Adipocyte (in vitro differentiated cells): ENCODE measurements at regions not wholly inside any gene's neighbourhood (a gene's known extent, or its start where the extent isn't known, plus 50 kb on each side); places are given as distances from the start of the nearest gene placed in this dataset.

Source experiments
- DNase-seq: peaks from one replicate; pipeline ENCODE4 v3.0.0-alpha.2; 2015; ENCODE audit warnings: low read depth
- H3K27me3 ChIP-seq: replicated peaks from 2 replicates; pipeline ENCODE4 v1.7.0; 2013; ENCODE audit warnings: mild to moderate bottlenecking, low read length, moderate library complexity; ENCODE audit not compliant: control insufficient read depth, insufficient read depth
- H3K36me3 ChIP-seq: 2 replicates; pipeline ENCODE4 v1.7.0; 2013; ENCODE audit warnings: low read length, mild to moderate bottlenecking, moderate library complexity; ENCODE audit not compliant: control insufficient read depth, insufficient read depth, severe bottlenecking
- H3K4me1 ChIP-seq: 2 replicates; pipeline ENCODE4 v1.7.0; 2013; ENCODE audit warnings: mild to moderate bottlenecking, low read length, moderate library complexity; ENCODE audit not compliant: control insufficient read depth, insufficient read depth
- H3K4me3 ChIP-seq: 2 replicates; pipeline ENCODE4 v1.7.0; 2013; ENCODE audit warnings: mild to moderate bottlenecking, low read length, moderate library complexity
- H3K9ac ChIP-seq: 2 replicates; pipeline ENCODE4 v1.7.0; 2013; ENCODE audit warnings: mild to moderate bottlenecking, low read length, moderate library complexity
- H3K9me3 ChIP-seq: 2 replicates; pipeline ENCODE4 v1.7.0; 2013; ENCODE audit warnings: mild to moderate bottlenecking, low read length, moderate library complexity; ENCODE audit not compliant: control insufficient read depth

DNA sequence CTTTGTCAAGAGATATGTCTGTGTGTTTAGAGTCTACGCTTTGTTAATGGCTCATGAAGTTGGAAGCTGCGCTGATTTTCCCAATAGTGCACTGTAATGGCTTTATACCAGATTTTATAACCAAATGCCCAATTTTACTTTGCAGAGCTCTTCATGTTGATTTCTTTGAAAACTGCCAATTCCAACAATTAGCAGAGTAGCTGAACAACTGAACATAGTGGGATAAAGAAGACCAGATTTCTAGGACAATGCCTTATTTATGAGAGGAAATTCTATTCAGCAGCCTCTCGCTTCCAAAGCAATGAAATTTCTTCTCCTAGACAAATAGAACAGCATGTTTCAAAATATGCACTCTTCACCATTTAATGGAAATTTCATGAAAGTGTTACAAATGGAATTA lies 66.9 kb upstream of the PROK2 start:
- Histone ChIP-seq H3K9me3 (peaks cover 6% of the 10 kb centered on the region), H3K4me3 (no peak overlapping the region), H3K9ac (no peak overlapping the region), H3K27me3 (peaks cover 10% of the 10 kb centered on the region), H3K4me1 (peaks cover 15% of the 10 kb centered on the region), H3K36me3 (no peaks in the 10 kb centered on the region)
- no peak for DNase-seq

GRCh38 chr3:71850654-71851053 lies 65.7 kb upstream of the PROK2 start:
- H3K9me3 ChIP-seq: peaks cover 6% of the 10 kb centered on the region
- no peak overlapping the region for H3K4me3 ChIP-seq
- no peaks in the 10 kb centered on the region for H3K36me3 ChIP-seq
- peaks cover 3% of the 10 kb centered on the region for H3K27me3 ChIP-seq
- no peak overlapping the region for H3K9ac ChIP-seq
- peaks cover 15% of the 10 kb centered on the region for H3K4me1 ChIP-seq
- no peak for DNase-seq

DNA sequence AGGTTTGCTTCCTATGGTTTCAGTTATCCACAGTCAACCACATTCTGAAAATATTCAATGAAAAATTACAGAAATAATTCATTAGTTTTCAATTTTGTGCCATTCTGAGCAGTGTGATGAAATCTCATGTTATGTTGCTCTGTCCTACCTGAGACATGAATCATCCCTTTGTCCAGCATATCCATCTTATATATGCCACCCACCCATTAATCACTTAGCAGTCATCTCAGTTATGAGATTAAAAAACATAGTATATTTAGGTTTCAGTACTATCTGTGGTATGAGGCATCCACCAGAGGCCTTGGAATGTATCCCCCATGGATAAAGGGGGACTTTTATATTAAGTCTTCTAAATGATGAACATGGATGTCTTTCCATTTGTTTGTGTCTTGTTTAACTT lies 64.7 kb upstream of the PROK2 start:
- Histone ChIP-seq H3K9me3 (peaks cover 6% of the 10 kb centered on the region), H3K9ac (no peak overlapping the region), H3K36me3 (no peaks in the 10 kb centered on the region), H3K4me3 (no peak overlapping the region), H3K27me3 (peaks cover 10% of the 10 kb centered on the region), H3K4me1 (peaks cover 15% of the 10 kb centered on the region)
- no peak for DNase-seq

GRCh38 chr3:71847794-71848193 lies 62.8 kb upstream of the PROK2 start:
- peaks cover 21% of the 10 kb centered on the region for H3K27me3 ChIP-seq
- peaks cover 6% of the 10 kb centered on the region for H3K9me3 ChIP-seq
- H3K36me3 ChIP-seq: no peaks in the 10 kb centered on the region
- peaks cover 8% of the 10 kb centered on the region for H3K4me1 ChIP-seq
- H3K4me3 ChIP-seq: no peak overlapping the region
- no peak for DNase-seq
- no peak overlapping the region for H3K9ac ChIP-seq

GRCh38 chr3:71846185-71846584 lies 61.2 kb upstream of the PROK2 start:
- Histone ChIP-seq H3K4me1 (peaks cover 11% of the 10 kb centered on the region), H3K27me3 (peaks cover 21% of the 10 kb centered on the region), H3K36me3 (no peaks in the 10 kb centered on the region), H3K9ac (no peak overlapping the region), H3K4me3 (no peak overlapping the region), H3K9me3 (peaks cover 6% of the 10 kb centered on the region)
- no peak for DNase-seq

GRCh38 chr3:71843071-71843470 lies 58.1 kb upstream of the PROK2 start:
- peaks cover 11% of the 10 kb centered on the region for H3K4me1 ChIP-seq
- no peak for DNase-seq
- H3K9ac ChIP-seq: no peak overlapping the region
- H3K4me3 ChIP-seq: no peak overlapping the region
- H3K27me3 ChIP-seq: peaks cover 18% of the 10 kb centered on the region
- no peaks in the 10 kb centered on the region for H3K9me3 ChIP-seq
- no peaks in the 10 kb centered on the region for H3K36me3 ChIP-seq

DNA sequence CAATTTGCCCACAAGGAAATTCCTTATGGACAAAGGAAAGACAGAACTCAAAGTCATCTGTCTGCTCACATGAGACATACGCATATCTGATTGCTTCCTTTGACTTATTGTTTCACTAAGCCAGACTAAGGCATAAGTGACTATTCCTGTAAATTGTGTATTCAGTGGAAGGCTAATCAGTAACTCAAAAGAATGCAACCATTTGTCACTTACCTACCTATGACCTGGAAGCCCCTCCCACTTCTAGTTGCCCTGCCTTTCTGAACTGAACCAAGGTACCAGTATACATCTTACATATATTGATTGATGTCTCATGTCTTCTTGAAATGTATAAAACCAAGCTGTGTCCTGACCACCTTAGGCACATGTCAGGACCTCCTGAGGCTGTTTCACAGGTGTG lies 53.5 kb upstream of the PROK2 start:
- no peak overlapping the region for H3K4me3 ChIP-seq

More for the DNA sequence above, 53.5 kb upstream of the PROK2 start:
- DNase-seq: no peak
- no peak overlapping the region for H3K9ac ChIP-seq
- H3K9me3 ChIP-seq: no peaks in the 10 kb centered on the region
- H3K36me3 ChIP-seq: no peaks in the 10 kb centered on the region
- H3K27me3 ChIP-seq: peaks cover 8% of the 10 kb centered on the region
- H3K4me1 ChIP-seq: peaks cover 5% of the 10 kb centered on the region
